ENCODE measurements at regions not wholly inside any gene's neighbourhood (a gene's known extent, or its start where the extent isn't known, plus 50 kb on each side); places are given as distances from the start of the nearest gene placed in this dataset.
"Not testable (repeated sequence)": the region's sequence is repeated elsewhere in the genome, so short reads cannot be mapped to it uniquely, and the experiment has no call there.

DNA sequence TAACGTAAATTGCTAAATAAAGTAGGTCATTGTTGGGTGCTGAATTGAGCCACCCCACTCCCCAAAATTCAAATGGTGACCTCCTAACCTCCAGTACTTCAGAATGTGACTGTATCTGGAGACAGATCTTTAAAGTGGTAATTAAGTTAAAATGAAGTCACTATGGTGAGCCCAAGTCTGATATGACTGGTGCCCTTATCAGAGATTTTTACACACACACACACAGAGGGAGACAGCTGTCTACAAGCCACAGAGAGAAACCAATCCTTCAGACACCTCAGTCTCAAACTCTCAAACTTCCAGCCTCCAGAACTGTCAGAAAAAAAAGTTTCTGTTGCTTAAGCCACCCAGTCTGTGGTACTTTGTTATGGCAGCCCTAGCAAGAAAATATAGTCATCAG is 879.2 kb upstream of the INTU start:
- no peak overlapping the region for H3K27ac ChIP-seq
- H3K4me3 ChIP-seq, result no peak overlapping the region

GRCh38 chr4:126755506-126755905 is 877.3 kb upstream of the INTU start:
- H3K4me3 ChIP-seq, result no peak overlapping the region
- no peak overlapping the region for H3K27ac ChIP-seq

DNA sequence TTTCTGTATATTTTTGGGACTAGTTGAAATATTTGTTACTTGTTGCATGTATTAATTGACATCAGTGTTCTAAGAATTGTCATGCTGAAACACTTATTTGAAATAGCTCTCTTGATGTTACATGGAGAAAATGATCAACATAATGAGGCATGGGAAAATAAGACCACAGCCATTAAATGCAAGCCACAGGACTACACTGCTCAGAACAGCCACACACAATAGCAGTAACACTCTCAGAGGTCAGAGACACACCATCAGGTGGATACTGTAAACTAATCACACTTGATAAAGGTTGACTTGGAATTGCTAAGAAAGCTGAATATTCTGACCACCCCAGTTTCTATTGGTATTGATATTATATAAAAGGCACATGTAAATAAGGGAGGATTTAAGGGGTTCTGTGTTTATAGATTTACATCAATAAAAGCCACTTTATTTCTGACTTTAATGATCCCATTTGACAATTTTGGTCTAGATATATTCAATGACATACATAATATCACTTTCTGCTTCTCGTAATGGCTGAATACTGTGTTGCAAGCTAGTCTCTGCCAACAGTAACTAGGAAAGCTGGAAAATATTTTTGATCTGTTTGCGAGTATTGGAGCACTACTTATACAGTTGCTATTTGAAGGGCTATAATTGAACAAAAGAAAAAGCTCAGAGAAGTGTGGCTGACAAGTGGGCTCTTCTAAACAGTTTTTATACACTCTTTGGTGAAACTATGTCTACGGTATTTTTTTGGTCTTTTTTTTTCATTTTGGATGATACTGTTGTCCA is 876.5 kb upstream of the INTU start:
- Histone ChIP-seq H3K4me3 (no peak overlapping the region), H3K27ac (no peak overlapping the region)

GRCh38 chr4:126757219-126757618 is 875.5 kb upstream of the INTU start:
- Histone ChIP-seq H3K4me3 (no peak overlapping the region), H3K27ac (no peak overlapping the region)

DNA sequence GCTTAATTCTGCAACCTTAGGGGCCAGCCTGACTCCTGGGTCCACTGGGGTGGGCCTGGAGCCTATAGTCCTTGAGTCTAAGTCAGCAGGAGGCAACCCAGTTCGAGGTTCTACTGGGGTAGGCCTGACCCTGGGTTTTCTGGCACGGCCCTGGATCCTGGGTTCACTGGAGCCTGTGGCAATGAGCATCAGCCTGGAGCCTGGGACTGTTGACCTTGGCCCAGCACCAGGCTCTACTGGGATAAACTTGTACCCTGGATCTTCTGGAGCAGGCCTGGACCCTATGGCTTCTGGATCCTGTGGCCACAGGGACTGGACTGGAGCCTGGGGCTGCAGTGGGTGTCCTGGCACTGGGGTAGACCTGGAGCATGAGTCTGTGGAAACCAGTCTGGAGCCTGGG is 874.3 kb upstream of the INTU start:
- Histone ChIP-seq H3K27ac (no peak overlapping the region), H3K4me3 (no peak overlapping the region)

- no peak overlapping the region for H3K27ac ChIP-seq
- H3K4me3 ChIP-seq, result no peak overlapping the region
Measured at GRCh38 chr4:126761947-126762662, 870.7 kb upstream of the INTU start.

DNA sequence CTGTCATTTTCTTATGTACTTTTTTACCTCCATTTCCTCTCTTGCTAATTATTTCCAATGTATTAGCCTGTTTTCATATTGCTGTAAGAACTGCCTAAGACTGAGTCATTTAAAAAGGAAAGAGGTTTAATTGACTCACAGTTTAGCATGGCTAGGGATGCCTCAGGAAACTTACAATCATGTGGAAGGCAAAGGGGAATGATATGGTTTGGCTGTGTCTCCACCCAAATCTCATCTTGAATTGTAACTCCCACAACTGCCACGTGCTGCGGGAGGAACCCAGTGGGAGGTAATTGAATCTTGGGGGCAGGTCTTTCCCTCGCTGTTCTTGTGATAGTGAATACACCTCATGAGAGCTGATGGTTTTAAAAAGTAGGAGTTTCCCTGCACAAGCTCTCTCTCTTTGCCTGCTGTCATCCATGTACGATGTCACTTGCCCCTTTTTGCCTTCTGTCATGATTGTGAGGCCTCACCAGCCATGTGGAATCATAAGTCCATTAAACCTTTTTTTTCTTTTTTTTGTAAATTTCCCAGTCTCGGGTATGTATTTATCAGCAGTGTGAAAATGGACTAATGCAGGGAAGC is 870.0 kb upstream of the INTU start:
- H3K4me3 ChIP-seq, result no peak overlapping the region
- no peak overlapping the region for H3K27ac ChIP-seq

DNA sequence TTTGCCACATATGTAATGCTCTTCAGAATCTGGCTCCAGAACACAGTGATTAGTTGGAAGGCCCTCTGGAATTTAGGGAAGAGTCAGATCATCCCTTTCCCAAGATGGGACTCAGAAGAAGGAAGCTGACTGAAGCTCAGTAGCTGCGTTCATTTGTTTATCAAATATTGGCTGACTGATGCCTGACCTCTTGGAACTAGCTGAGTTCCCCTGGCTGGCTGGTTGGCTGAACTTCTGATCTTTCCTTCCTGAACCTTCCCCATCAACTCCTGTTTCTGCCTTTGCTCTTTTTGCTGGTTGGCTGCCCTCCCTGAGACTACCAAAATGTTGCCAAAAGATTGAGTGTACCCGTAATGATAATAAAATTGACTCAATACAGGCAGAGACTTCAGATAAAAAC is 866.5 kb upstream of the INTU start:
- H3K4me3 ChIP-seq, result no peak overlapping the region
- H3K27ac ChIP-seq, result no peak overlapping the region

- no peak overlapping the region for H3K4me3 ChIP-seq
Measured at GRCh38 chr4:126768338-126768737, 864.4 kb upstream of the INTU start.

DNA sequence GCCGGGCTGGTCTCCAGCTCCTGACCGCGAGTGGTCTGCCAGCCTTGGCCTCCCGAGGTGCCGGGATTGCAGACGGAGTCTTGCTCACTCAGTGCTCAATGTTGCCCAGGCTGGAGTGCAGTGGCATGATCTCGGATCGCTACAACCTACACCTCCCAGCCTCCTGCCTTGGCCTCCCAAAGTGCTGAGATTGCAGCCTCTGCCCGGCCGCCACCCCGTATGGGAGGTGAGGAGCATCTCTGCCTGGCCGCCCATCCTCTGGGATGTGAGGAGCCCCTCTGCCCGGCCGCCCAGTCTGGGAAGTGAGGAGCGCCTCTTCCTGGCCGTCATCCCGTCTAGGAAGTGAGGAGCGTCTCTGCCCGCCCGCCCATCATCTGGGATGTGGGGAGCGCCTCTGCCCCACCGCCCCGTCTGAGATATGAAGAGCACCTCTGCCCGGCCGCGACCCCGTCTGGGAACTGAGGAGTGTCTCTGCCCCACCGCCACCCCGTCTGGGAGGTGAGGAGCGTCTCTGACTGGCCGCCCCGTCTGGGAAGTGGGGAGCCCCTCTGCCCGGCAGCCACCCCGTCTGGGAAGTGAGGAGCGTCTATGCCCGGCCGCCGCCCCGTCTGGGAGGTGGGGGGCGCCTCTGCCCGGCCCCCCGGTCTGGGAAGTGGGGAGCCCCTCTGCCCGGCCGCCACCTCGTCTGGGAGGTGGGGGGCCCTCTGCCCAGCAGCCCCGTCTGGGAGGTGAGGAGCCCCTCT is 861.8 kb upstream of the INTU start:
- H3K27ac ChIP-seq, H3K4me3 ChIP-seq: not testable (repeated sequence)

More at GRCh38 chr4:126768338-126768737, 864.4 kb upstream of the INTU start:
- H3K27ac ChIP-seq, result no peak overlapping the region

DNA sequence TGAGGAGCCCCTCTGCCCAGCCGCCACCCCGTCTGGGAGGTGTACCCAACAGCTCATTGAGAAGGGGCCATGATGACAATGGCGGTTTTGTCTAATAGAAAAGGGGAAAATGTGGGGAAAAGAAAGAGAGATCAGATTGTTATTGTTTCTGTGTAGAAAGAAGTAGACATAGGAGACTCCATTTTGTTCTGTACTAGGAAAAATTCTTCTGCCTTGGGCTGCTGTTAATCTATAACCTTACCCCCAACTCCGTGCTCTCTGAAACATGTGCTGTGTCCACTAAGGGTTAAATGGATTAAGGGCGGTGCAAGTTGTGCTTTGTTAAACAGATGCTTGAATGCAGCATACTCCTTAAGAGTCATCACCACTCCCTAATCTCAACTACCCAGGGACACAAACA is 861.1 kb upstream of the INTU start:
- not testable (repeated sequence) for H3K4me3 ChIP-seq, H3K27ac ChIP-seq

GRCh38 chr4:126772662-126773061 is 860.1 kb upstream of the INTU start:
- Histone ChIP-seq H3K4me3 (no peak overlapping the region), H3K27ac (no peak overlapping the region)

GRCh38 chr4:126775485-126776106 is 857.2 kb upstream of the INTU start:
- H3K27ac ChIP-seq, result peak overlapping the region in 1 of 21 experiments; percentile 65

DNA sequence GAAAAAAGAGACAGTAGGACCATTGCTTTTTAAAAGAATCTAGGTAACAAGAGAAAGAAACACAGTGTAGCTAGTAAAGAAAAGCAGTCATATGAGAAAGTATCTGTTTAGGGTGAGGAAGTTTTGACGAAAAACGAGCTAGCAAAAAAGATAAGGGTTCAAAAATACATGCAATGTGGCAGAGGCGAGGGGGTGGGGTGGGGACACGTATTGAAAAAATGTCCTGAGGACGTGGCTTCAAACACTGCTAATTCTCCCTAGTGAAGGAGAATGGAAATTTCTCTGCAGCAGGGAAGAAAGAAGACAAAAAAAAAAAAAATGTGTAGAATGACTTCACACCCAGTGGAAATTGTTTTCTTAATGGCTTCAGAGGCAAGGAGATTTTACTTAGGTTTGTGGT is 856.4 kb upstream of the INTU start:
- H3K4me3 ChIP-seq, result no peak overlapping the region
- H3K27ac ChIP-seq, result peak overlapping the region in 6 of 21 experiments; percentile 11 to 68 (median 21)

More at GRCh38 chr4:126775485-126776106, 857.2 kb upstream of the INTU start:
- no peak overlapping the region for H3K4me3 ChIP-seq

DNA sequence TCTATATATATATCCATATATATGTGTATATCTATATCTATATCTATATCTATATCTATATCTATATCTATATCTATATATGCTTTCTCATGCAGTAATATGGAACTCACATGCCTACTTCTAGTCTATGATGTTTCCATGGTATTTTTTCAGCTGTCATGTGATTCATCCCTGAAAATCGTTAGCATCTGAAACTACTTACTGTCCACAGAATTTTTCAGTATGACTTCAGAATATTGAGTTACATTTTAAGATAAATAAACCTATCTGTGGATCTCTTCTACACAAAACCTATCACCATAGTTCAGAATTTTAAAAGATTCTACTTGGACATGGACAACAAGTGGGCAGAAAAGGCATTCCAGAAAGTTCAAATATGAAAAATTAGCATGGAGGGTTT is 855.1 kb upstream of the INTU start:
- peak overlapping the region in 4 of 21 experiments; percentile 12 to 68 (median 32) for H3K27ac ChIP-seq
- no peak overlapping the region for H3K4me3 ChIP-seq

DNA sequence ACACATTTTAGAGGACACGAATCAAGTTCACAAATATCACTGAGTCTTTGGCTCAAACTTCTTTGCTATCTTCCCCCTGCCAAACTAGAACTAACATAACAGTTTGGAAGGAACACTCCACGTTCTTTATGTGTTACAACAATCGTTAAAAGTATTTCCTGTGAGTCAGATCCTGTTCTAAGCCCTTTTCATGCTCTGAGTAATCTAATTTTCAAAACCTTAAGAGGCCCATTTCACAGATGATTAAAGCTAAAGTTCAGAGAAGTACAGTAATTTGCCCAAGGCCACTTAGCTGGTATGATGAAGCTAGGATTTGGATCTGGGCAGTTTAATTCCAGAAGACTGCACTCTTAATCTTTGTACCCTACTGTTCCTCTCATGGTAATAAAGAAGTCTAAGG is 854.4 kb upstream of the INTU start:
- Histone ChIP-seq H3K4me3 (no peak overlapping the region), H3K27ac (peak overlapping the region in 3 of 21 experiments; percentile 1 to 68 (median 29))

GRCh38 chr4:126779001-126779400 is 853.8 kb upstream of the INTU start:
- Histone ChIP-seq H3K4me3 (no peak overlapping the region), H3K27ac (peak overlapping the region in 4 of 21 experiments; percentile 1 to 68 (median 39))

DNA sequence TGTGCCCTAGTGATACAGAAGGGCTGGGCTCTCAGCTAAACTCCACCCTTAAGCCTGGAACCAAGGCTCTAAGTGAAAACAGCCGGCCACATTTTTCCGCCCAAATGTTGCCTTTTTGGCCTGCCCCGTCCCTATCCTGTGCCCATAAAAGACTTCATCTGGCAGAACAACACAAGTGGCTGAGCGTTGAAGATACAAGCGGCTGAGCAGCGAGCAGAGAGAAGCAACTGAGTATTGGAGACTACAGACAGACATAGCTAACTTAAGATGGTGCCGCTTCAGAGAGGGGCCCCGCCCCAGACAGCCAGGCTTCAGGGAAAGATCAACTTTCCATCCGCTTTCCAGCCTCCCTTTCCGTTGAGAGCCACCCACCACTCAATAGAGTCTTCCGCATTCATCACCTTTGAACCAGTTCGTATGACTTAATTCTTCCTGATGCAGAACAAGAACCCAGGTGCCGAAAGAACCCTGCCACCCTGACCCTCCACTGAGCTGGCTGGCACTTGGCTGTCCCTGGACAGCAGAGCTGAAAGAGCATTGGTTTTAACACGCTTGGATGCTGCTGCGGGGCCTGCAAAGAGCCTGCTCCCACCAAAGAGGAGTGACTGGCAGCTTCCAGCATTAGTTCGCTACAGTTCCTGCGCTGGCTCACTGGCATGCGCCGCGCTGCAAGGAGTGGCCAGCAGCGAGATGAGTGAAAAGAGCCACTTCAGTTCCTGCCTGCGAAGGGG is 853.2 kb upstream of the INTU start:
- Histone ChIP-seq H3K27ac (peak overlapping the region in 11 of 21 experiments; percentile 2 to 68 (median 43)), H3K4me3 (no peak overlapping the region)

- Histone ChIP-seq H3K4me3 (no peak overlapping the region), H3K27ac (no peak overlapping the region)
Measured at GRCh38 chr4:126783191-126783590, 849.6 kb upstream of the INTU start.
